Amniotic stem cell (primary cell): ENCODE measurements at regions not wholly inside any gene's neighbourhood (a gene's known extent, or its start where the extent isn't known, plus 50 kb on each side); places are given as distances from the start of the nearest gene placed in this dataset.
"Not testable (repeated sequence)": the region's sequence is repeated elsewhere in the genome, so short reads cannot be mapped to it uniquely, and the experiment has no call there.

Source experiments
- DNase-seq: peaks from one replicate; lab custom pipeline; 2025; lab: John Stamatoyannopoulos, UW

GRCh38 chr9:126173401-126173800, 153.2 kb upstream of the MVB12B start:
- no peak for DNase-seq

- DNase-seq = no peak
Measured at GRCh38 chr9:126173929-126174328, 152.7 kb upstream of the MVB12B start.

DNA sequence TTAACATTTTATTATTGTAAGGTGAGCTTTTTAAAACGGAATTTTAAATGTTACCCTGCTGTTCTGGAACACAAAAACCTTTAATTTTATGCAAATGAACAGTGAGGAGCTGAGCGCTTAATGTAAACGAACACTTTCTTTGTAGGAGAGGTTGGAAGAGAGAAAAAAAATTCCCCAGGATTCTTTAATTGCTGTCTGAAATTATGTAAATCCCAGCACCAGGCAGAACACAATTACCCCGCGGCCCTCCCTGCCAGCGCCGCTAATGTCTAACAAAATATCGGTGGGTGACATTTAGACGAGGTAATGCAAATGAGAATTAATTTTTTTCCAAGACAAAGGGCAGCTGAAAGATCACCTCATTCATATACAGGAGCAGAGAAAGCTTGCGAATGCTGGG, 143.4 kb upstream of the MVB12B start:
- no peak for DNase-seq

GRCh38 chr9:126190994-126191393, 135.6 kb upstream of the MVB12B start:
- not testable (repeated sequence) for DNase-seq

- no peak for DNase-seq
Measured at GRCh38 chr9:126198854-126199253, 127.8 kb upstream of the MVB12B start.

- no peak for DNase-seq
Measured at GRCh38 chr9:126203313-126203712, 123.3 kb upstream of the MVB12B start.

DNA sequence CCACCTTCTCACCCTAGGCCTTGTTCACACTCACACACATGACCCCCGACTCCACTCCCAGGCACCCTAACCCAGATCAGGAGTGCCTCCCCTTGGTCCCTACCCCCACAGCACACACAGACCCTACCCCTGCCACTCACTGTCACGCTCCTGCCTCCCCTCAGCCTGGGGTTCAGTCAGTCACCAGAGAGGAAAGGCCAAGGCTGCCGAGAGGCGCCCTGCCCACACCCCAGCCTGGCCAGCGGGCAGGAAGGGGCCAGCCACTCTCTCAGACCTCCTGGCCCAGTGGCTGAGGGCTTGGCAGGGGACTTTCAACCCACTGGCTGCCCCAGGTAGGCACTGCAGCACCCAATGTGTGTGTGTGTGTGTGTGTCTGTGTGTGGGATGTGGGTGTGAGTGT, 122.4 kb upstream of the MVB12B start:
- no peak for DNase-seq

- no peak for DNase-seq
Measured at GRCh38 chr9:126204708-126205225, 121.9 kb upstream of the MVB12B start.

GRCh38 chr9:126205265-126205664, 121.4 kb upstream of the MVB12B start:
- no peak for DNase-seq

GRCh38 chr9:126205845-126206498, 120.7 kb upstream of the MVB12B start:
- no peak for DNase-seq

DNA sequence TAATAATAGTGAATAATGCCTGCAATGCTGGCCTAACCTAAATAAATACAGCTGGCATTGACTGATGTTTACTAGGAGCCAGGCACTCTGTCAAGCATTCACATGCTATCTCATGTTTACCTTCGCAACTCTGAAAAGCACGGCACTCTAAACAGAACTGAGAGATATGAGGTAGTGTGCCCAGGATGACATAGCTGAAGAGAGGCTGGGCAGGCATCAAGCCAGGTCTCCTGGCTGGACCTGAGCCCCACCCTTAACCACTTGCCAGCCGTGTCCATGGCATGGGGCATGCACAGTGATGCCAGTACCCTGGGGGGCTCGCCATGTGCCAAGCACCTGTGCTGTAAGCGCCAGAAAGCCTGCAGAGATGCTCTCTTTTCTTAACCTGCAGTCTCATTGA, 119.4 kb upstream of the MVB12B start:
- DNase-seq = no peak

DNA sequence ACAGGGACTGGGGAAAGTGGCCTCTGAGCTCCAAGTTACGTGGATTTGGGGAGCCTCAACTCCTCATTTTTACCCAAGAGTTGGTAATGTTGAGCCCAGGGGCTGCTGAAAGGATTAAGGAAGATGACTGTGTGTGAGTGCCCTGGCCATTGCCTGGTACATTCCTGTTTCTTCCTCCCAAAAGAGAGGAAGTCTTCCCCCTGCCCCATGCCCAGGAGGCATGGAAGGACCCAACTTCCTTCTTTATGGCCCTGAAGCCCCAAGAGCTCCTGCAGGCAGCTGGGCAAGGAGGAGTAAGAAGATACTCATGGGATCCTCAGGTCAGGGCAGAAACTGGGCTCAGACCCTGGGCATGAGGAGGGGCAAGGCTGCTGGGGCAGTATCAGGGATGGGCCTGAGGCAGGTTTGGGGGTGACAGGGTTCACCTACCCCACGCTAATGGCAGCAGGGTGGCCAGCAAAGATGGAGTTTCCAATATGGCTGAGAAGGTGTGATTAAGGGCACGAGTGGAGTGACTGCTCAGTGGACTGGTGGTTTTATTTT, 118.3 kb upstream of the MVB12B start:
- DNase-seq = no peak

DNA sequence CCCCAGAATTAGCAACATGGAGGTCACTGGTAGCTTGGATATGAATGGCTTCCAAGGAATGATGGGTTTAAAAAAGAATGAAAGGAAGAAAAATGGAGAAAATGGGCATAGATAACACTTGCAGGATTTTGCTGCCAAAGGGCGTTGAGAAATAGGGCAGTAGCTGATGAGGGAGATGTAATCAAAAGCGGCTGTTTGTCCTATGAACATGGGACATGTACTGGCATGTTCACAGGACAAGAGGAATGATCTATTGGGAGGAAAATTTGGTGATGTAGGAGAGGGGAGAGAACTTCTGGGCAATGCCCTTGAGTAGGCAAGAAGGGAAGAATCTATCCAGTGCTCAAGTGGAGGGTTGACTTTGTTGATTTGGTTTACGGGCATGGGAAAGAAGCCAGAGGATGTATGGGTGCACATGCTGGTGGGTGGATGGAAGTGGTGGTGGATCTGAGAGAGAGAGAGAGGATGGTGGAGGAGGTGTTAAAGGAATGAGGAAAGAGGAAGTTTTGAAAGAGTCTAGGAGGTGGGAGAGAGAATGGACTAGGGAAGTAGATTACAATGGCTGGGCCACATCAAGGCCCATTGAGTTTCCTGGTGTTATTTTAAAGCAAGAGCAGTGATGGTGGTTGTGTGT, 115.1 kb upstream of the MVB12B start:
- DNase-seq = no peak

DNA sequence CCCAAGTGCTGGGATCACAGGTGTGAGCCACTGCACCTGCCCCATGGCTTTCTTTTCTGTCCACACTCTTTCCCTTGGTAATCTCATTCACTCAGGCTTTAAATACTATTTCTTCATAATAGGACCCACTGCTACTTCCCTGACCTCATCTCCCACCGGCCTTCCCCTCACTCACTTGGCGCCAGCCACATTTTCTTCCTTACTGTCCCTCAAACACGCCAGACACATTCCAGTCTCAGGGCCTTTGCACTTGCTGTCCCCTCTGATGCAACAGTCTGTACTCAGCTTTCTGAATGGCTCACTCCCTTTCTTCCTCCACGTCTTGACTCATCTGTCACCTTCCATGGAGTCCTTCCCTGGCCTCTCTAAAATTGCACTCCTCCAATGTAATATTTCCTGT, 111.1 kb upstream of the MVB12B start:
- no peak for DNase-seq

DNA sequence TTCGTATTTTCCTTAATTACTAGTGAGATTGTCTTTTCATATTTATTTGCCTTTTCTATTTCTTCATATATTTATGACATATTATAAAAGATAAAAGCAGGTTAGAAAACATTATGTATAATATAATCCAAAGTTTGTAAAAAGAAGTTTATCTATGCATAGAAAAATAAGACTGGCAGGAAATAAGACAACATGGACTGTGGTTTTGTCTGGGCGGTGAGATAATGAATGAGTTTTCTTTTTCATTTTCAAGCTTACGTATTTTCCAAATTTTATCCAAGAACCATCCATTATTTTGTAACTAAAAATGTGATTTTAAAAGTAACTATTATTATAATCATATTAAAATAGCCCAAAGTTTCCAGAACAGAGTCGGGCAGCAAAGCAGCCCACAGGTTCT, 109.8 kb upstream of the MVB12B start:
- DNase-seq = no peak

DNA sequence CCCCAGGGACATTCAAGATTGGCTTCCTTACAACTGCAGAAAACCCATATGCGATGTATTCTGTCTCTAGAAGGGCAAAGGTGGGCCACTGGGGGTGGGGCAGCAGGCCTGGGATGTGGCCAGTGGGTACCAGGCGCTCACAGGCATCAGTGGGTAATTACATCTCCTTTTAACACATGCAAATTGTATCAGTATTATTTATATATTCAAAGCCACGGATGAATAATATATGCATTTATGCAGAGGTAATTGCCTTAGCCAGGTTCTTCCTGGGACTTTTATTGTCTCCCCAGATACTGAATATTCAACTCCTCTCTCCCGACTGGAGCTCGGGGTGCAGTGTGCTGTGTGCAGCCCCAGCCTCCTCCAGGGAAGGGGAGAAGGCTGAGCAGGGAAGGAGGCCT, 109.4 kb upstream of the MVB12B start:
- DNase-seq = no peak

DNA sequence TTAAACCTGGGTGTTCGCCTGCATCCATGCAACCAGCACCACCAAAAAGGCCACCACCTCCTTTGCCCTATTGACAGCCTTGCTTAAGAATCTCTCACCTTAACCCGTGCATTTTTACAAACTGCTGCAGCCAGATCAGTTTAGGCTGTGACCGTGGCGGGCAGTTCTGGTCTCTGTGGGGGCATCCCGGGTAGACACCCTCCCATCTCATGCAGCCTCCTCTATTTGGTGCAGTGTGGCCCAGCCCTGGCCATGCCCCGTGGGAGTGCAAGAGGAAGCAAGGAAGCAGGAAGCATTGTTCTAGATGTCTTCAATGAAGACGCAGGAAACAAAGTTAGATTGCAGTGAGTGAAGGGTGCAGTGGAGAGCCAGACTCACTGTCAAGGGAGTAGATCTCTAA, 108.8 kb upstream of the MVB12B start:
- no peak for DNase-seq

- DNase-seq = no peak
Measured at GRCh38 chr9:126218359-126219125, 108.1 kb upstream of the MVB12B start.

- DNase-seq = no peak
Measured at GRCh38 chr9:126219166-126219565, 107.5 kb upstream of the MVB12B start.

- no peak for DNase-seq
Measured at GRCh38 chr9:126219648-126220063, 107.0 kb upstream of the MVB12B start.

DNA sequence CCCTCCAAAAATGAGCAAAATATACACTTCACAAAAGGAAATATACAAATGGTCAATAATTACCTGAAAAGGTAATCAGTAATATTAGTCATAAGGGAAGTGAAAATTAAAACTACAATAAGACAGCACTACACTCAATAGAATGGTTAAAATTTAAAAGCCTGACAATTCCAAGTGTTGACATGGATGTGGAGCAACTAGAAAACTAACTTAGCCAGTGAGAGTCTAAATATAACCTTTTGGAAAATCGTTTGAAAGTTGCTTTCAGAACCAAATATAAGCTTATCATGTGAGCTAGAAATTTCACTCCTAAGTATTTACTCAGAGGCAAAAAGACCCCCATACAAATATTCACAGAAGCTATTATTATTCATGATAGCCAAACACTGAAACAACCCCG, 105.1 kb upstream of the MVB12B start:
- no peak for DNase-seq

DNA sequence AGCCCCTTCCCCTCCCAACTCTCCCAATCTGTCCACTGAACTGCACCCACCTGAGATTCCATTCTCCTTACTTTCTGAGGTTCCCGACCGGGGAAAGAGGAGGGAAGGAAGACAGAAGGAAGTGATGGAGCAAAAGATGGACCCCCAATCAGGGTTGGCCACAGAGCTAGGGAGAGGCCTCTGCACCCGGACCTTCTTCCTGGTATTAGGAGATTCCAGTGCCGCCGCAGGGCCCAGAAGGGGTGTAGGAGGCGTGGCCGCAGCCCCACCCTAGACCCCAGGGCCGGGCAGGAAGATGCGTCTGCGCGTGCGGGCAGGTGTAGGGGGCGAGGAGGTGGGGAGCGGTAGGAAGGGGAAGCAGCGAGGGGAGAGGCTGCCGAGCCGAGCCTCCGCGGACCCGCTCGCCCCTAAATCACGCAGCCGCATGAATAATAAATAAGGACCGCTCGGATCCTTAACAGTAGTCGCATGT, 104.2 kb upstream of the MVB12B start:
- no peak for DNase-seq
